Suprapubic skin (tissue), 4 donors: ENCODE measurements at regions not wholly inside any gene's neighbourhood (a gene's known extent, or its start where the extent isn't known, plus 50 kb on each side); places are given as distances from the start of the nearest gene placed in this dataset.

Experiments used
- DNase-seq, 2 donors: peaks; one replicate each; pipeline ENCODE4 v3.0.0-alpha.2; 2019; ENCODE audit warnings: low spot score in 2 of 2
- H3K27ac ChIP-seq: fragments of 200-600 bp; sonication (generic); one replicate; pipeline ENCODE4 v1.5.1; 2019
- H3K27me3 ChIP-seq: fragments of 200-600 bp; sonication (generic); one replicate; pipeline ENCODE4 v1.5.1; 2019
- H3K36me3 ChIP-seq: fragments of 200-600 bp; sonication (generic); one replicate; pipeline ENCODE4 v1.5.1; 2019
- H3K4me1 ChIP-seq: fragments of 200-600 bp; sonication (generic); one replicate; pipeline ENCODE4 v1.5.1; 2019
- H3K4me3 ChIP-seq: fragments of 200-600 bp; sonication (generic); one replicate; pipeline ENCODE4 v1.5.1; 2019; ENCODE audit warnings: mild to moderate bottlenecking
- H3K9me3 ChIP-seq: fragments of 200-600 bp; sonication (generic); one replicate; pipeline ENCODE4 v1.5.1; 2019
- CTCF ChIP-seq, 2 donors: fragments of 200-600 bp in 1 of 2; fragments of 450-650 bp in 1 of 2; sonication (generic) in 1 of 2; IDR thresholded peaks; one replicate each; pipeline ENCODE4 v1.5.1; 2016 to 2019; ENCODE audit warnings: antibody characterized with exemption in 2 of 2, mild to moderate bottlenecking in 1 of 2, moderate library complexity in 1 of 2
- EP300 ChIP-seq: sonication (generic); formaldehyde crosslinking; IDR thresholded peaks from one replicate; pipeline ENCODE4 v1.6.1; 2017; ENCODE audit warnings: antibody characterized with exemption
- POLR2A ChIP-seq, 2 donors: fragments of 450-650 bp; IDR thresholded peaks; one replicate each; pipeline ENCODE4 v1.6.1; 2017; ENCODE audit warnings: antibody characterized with exemption in 2 of 2, mild to moderate bottlenecking in 2 of 2, moderate library complexity in 2 of 2
- POLR2AphosphoS5 ChIP-seq, 3 donors: sonication (generic); formaldehyde crosslinking; IDR thresholded peaks; one replicate each; pipeline ENCODE4 v1.6.1; 2017; ENCODE audit warnings: antibody characterized with exemption in 3 of 3
- WGBS: methylation state at CpG from one replicate; pipeline ENCODE4 v1.1.5; 2018; 5-methylcytosine and 5-hydroxymethylcytosine counted together

DNA sequence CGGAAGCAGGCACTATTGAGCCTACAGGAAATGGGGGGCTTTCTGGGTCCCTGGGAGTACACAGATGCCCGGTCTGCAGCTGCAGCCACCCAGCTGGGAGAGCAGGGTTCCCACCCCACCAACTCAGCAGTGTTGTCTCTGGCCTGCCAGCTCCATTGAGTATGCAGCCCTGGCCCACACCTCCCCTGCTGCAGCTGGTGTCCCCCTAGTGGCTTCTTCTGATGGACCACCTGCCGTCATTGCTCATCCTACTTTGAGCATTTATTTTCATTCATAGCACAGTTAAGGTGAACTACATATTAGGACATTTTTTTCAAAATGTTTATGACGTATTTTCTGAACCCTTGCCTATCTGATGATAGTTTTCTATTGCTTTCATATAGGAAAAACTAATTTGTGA, 189.8 kb upstream of the LYPLAL1 start:
- DNase-seq: no peak
- no peaks in the 10 kb centered on the region for H3K27me3 ChIP-seq
- no peak overlapping the region for H3K27ac ChIP-seq
- H3K9me3 ChIP-seq: no peaks in the 10 kb centered on the region
- TF ChIP-seq CTCF (IDR thresholded peaks at IDR 0.05) (no peak), EP300 (no peak), POLR2AphosphoS5 (IDR thresholded peaks at IDR 0.05) (no peak), POLR2A (IDR thresholded peaks at IDR 0.05) (no peak)
- no peaks in the 10 kb centered on the region for H3K4me1 ChIP-seq
- H3K4me3 ChIP-seq: no peak overlapping the region
- WGBS: 71% methylated on average over 4 of the region's 4 CpGs
- H3K36me3 ChIP-seq: no peaks in the 10 kb centered on the region

- Histone ChIP-seq H3K4me1 (no peaks in the 10 kb centered on the region), H3K4me3 (no peak overlapping the region), H3K36me3 (no peaks in the 10 kb centered on the region), H3K27me3 (no peaks in the 10 kb centered on the region), H3K27ac (no peak overlapping the region), H3K9me3 (no peaks in the 10 kb centered on the region)
- no peak for DNase-seq
- TF ChIP-seq CTCF (IDR thresholded peaks at IDR 0.05): no peak
- no peak for TF ChIP-seq EP300
- TF ChIP-seq POLR2A (IDR thresholded peaks at IDR 0.05): no peak
- no peak for TF ChIP-seq POLR2AphosphoS5 (IDR thresholded peaks at IDR 0.05)
- 16% methylated on average over 2 of the region's 2 CpGs for WGBS
These were observed 188.2 kb upstream of the LYPLAL1 start for GRCh38 chr1:218985424-218985984.

GRCh38 chr1:218986816-218987215, 186.9 kb upstream of the LYPLAL1 start:
- TF ChIP-seq POLR2A (IDR thresholded peaks at IDR 0.05): no peak
- TF ChIP-seq POLR2AphosphoS5 (IDR thresholded peaks at IDR 0.05): no peak
- no peak for TF ChIP-seq EP300
- TF ChIP-seq CTCF (IDR thresholded peaks at IDR 0.05): no peak
- H3K4me3 ChIP-seq: no peak overlapping the region
- H3K27ac ChIP-seq: no peak overlapping the region
- H3K36me3 ChIP-seq: no peaks in the 10 kb centered on the region
- WGBS: 97% methylated on average over 3 of the region's 3 CpGs
- H3K27me3 ChIP-seq: no peaks in the 10 kb centered on the region
- no peaks in the 10 kb centered on the region for H3K4me1 ChIP-seq
- no peak for DNase-seq
- no peaks in the 10 kb centered on the region for H3K9me3 ChIP-seq

GRCh38 chr1:218990019-218990418, 183.7 kb upstream of the LYPLAL1 start:
- TF ChIP-seq EP300 (no peak), POLR2AphosphoS5 (IDR thresholded peaks at IDR 0.05) (no peak), CTCF (IDR thresholded peaks at IDR 0.05) (no peak), POLR2A (IDR thresholded peaks at IDR 0.05) (no peak)
- Histone ChIP-seq H3K36me3 (no peaks in the 10 kb centered on the region), H3K4me1 (no peaks in the 10 kb centered on the region), H3K4me3 (no peak overlapping the region), H3K27me3 (no peaks in the 10 kb centered on the region), H3K9me3 (no peaks in the 10 kb centered on the region), H3K27ac (no peak overlapping the region)
- DNase-seq: no peak
- WGBS: 80% methylated on average over 1 of the region's 1 CpG

GRCh38 chr1:218991089-218991488, 182.6 kb upstream of the LYPLAL1 start:
- no peak overlapping the region for H3K4me3 ChIP-seq

More at GRCh38 chr1:218991089-218991488, 182.6 kb upstream of the LYPLAL1 start:
- Histone ChIP-seq H3K27ac (no peak overlapping the region), H3K27me3 (no peaks in the 10 kb centered on the region), H3K36me3 (no peaks in the 10 kb centered on the region), H3K4me1 (no peaks in the 10 kb centered on the region), H3K9me3 (no peaks in the 10 kb centered on the region)
- DNase-seq: no peak
- no peak for TF ChIP-seq POLR2AphosphoS5 (IDR thresholded peaks at IDR 0.05)
- no peak for TF ChIP-seq EP300
- no peak for TF ChIP-seq CTCF (IDR thresholded peaks at IDR 0.05)
- TF ChIP-seq POLR2A (IDR thresholded peaks at IDR 0.05): no peak
- 36% methylated on average over 1 of the region's 1 CpG for WGBS
